ENCODE measurements at regions not wholly inside any gene's neighbourhood (a gene's known extent, or its start where the extent isn't known, plus 50 kb on each side); places are given as distances from the start of the nearest gene placed in this dataset.
"Not testable (repeated sequence)": the region's sequence is repeated elsewhere in the genome, so short reads cannot be mapped to it uniquely, and the experiment has no call there.

DNA sequence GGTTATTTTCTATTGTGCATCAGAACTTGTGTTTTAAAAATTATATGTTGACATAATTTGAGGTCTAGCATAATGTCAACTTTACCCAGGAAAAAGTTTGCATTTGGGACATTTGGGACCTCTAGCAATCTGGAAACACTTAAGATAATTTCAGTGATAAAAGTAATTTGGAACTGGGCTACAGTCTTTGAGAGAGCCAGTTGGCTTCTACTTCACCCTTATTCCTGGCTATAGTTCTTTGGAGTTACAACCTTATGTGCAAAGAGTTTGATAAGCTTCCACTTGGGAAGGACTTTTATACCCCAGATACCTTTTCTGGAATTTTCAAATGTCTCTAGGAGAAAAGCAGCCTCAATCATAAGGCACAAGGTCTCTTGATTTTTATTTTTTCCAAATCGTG, 139.3 kb downstream of the ARRDC3 start:
- no peak overlapping the region for H3K4me3 ChIP-seq (ENCODE audit: low read depth, poor library complexity, severe bottlenecking)
- 88 to 93% methylated on average over 1 of the region's 1 CpG for WGBS, 2 donors
- no peak for DNase-seq (ENCODE audit: low spot score in 2 of 2)
- intact Hi-C loops (cut with DNase I; ENCODE audit: low total_unique reads) = no loop called here
- TF ChIP-seq POLR2A (IDR thresholded peaks at IDR 0.05) = no peak
- TF ChIP-seq, protein P1, sequence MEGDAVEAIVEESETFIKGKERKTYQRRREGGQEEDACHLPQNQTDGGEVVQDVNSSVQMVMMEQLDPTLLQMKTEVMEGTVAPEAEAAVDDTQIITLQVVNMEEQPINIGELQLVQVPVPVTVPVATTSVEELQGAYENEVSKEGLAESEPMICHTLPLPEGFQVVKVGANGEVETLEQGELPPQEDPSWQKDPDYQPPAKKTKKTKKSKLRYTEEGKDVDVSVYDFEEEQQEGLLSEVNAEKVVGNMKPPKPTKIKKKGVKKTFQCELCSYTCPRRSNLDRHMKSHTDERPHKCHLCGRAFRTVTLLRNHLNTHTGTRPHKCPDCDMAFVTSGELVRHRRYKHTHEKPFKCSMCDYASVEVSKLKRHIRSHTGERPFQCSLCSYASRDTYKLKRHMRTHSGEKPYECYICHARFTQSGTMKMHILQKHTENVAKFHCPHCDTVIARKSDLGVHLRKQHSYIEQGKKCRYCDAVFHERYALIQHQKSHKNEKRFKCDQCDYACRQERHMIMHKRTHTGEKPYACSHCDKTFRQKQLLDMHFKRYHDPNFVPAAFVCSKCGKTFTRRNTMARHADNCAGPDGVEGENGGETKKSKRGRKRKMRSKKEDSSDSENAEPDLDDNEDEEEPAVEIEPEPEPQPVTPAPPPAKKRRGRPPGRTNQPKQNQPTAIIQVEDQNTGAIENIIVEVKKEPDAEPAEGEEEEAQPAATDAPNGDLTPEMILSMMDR (IDR thresholded peaks at IDR 0.05) = no peak

DNA sequence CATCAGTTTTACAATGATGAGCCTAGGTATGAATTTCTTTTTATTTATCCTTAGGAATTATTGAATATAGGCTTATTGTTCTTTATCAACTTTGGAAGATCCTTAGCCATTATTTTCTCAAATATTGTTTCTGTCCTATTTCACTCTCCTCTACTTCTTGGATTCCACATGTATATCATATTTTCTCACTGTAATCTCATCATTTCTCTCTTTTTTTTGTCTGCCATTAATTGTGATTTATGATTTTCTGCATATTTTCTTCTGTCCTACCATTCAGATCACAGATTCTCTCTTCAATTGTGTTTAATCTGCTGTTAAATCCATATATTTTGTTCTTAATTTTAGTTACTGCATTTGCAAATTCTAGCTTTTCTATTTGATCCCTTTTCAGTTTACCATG, 139.8 kb downstream of the ARRDC3 start:
- no peak for DNase-seq (ENCODE audit: low spot score in 2 of 2)
- no peak overlapping the region for H3K4me3 ChIP-seq (ENCODE audit: low read depth, poor library complexity, severe bottlenecking)
- TF ChIP-seq, protein P1 (IDR thresholded peaks at IDR 0.05) = no peak
- no peak for TF ChIP-seq POLR2A (IDR thresholded peaks at IDR 0.05)
- intact Hi-C loops (cut with DNase I; ENCODE audit: low total_unique reads) = no loop called here

DNA sequence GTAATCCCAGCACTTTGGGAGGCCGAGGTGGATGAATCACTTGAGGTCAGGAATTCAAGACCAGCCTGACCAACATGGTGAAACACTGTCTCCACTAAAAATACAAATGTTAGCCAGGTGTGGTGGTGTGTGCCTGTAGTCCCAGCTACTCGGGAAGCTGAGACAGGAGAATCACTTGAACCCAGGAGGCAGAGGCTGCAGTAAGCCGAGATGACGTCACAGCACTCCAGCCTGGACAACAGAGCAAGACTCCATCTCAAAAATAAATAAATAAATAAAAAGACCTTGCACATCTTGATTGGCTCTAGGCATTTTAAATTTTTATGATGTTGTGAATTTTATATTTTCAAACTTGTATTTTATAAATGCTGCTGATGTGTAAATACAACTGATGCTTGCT, 141.7 kb downstream of the ARRDC3 start:
- WGBS, 2 donors = 87 to 95% methylated on average over 4 of the region's 4 CpGs
- H3K4me3 ChIP-seq (ENCODE audit: low read depth, poor library complexity, severe bottlenecking); DNase-seq (ENCODE audit: low spot score in 2 of 2); intact Hi-C loops (cut with DNase I; ENCODE audit: low total_unique reads): not testable (repeated sequence)

DNA sequence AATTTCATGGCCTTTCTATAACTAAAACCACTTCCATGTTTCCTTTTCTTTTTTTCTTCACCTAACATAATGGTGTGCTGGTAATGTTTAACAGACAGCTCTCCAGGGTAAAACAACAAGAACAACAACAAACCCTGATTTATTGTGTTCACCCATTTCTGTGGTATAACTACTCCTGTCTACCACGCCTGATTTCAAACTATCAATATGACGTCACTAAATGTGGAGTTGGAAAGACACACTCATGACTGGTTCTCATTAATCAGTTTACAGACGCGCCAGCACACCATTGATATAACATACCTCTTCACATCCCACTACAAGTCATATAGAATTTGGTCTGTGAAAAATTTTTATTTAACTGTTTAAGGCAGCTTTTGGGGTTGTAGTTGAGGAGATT, 142.9 kb downstream of the ARRDC3 start:
- no peak overlapping the region for H3K4me3 ChIP-seq (ENCODE audit: low read depth, poor library complexity, severe bottlenecking)
- no peak for TF ChIP-seq POLR2A (IDR thresholded peaks at IDR 0.05)
- TF ChIP-seq, protein P1 (IDR thresholded peaks at IDR 0.05) = no peak
- intact Hi-C loops (cut with DNase I; ENCODE audit: low total_unique reads) = no loop called here
- WGBS, 2 donors = 89 to 90% methylated on average over 4 of the region's 4 CpGs
- DNase-seq (ENCODE audit: low spot score in 2 of 2) = no peak

DNA sequence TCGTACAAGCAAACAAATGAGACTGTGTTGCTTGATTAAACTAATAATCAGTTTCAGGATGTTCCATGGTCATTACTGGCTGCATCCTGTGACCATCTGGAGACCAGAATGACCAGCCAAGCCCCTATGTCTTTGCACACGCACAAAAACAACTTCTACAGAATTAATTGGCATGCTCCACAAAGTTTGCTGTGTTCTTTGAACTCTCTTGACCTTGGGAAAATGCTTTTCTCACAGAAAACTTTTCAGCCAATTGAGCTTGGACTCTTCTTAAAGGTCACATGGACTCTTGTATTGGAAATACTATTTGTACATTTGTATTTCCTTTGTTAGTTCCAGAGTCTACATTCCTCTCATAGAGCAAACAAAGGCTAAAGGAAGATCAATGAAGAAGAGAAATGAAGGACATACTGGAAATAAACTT, 147.8 kb downstream of the ARRDC3 start:
- WGBS, 2 donors = 48 to 61% methylated on average over 2 of the region's 2 CpGs
- no peak overlapping the region for H3K4me3 ChIP-seq (ENCODE audit: low read depth, poor library complexity, severe bottlenecking)
- intact Hi-C loops (cut with DNase I; ENCODE audit: low total_unique reads) = no loop called here
- no peak for DNase-seq (ENCODE audit: low spot score in 2 of 2)
- TF ChIP-seq, protein P1 (IDR thresholded peaks at IDR 0.05) = no peak
- no peak for TF ChIP-seq POLR2A (IDR thresholded peaks at IDR 0.05)

DNA sequence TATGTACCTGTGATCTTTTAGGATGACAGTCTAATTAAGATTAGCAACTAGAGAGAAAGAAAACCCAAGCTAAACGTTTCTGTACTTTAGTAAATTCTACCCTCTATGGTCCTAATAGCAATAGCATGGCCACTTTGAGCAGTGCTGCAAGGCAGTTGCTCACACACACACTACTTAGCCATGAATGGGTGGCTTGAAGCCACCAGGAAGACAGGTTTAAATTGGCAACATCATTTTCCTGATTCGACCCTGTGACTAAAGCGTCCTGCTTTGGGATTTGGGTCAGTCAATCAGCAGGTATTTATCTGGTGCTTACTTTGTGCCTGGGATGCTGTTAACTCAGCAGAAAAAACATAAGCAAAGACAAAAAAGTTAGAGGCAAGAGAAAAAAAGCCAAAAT, 150.6 kb downstream of the ARRDC3 start:
- no peak for TF ChIP-seq POLR2A (IDR thresholded peaks at IDR 0.05)
- TF ChIP-seq, protein P1 (IDR thresholded peaks at IDR 0.05) = no peak
- 55 to 62% methylated on average over 3 of the region's 3 CpGs for WGBS, 2 donors
- no peak for DNase-seq (ENCODE audit: low spot score in 2 of 2)
- intact Hi-C loops (cut with DNase I; ENCODE audit: low total_unique reads) = no loop called here
- no peak overlapping the region for H3K4me3 ChIP-seq (ENCODE audit: low read depth, poor library complexity, severe bottlenecking)
